Cardiac muscle cell (in vitro differentiated cells and primary cell): ENCODE measurements at regions not wholly inside any gene's neighbourhood (a gene's known extent, or its start where the extent isn't known, plus 50 kb on each side); places are given as distances from the start of the nearest gene placed in this dataset.

Experiments
- DNase-seq, 2 donors: peaks; one replicate each; pipeline versions ENCODE4 v3.0.0 to v3.0.0-alpha.2; 2010 to 2017; ENCODE audit warnings: low read depth in 1 of 2, low spot score in 1 of 2
- H3K27ac ChIP-seq: fragments of 200-600 bp; sonication (generic); 2 replicates; pipeline ENCODE4 v1.5.1; 2016
- H3K27me3 ChIP-seq: fragments of 200-600 bp; sonication (generic); 2 replicates; pipeline ENCODE4 v1.6.0; 2016; ENCODE audit warnings: control low read depth
- H3K36me3 ChIP-seq: fragments of 200-600 bp; sonication (generic); 2 replicates; pipeline ENCODE4 v1.5.1; 2016; ENCODE audit warnings: control low read depth
- H3K4me1 ChIP-seq: fragments of 200-600 bp; sonication (generic); 2 replicates; pipeline ENCODE4 v1.8.1; 2017; ENCODE audit warnings: low read depth, mild to moderate bottlenecking, mixed run types
- H3K4me3 ChIP-seq: fragments of 200-600 bp; sonication (generic); 2 replicates; pipeline ENCODE4 v1.5.1; 2016; ENCODE audit warnings: mild to moderate bottlenecking
- H3K9me3 ChIP-seq: fragments of 200-600 bp; sonication (generic); 2 replicates; pipeline ENCODE4 v1.5.1; 2017; ENCODE audit warnings: low read depth, mild to moderate bottlenecking, control low read depth
- TF ChIP-seq, protein P1 (sequence below): IDR thresholded peaks from 2 replicates; pipeline ENCODE4 v1.5.1; 2012; ENCODE audit warnings: low read depth, mild to moderate bottlenecking, low read length

GRCh38 chr7:32259931-32260596, 189.9 kb upstream of the PDE1C start:
- no peak overlapping the region for H3K4me3 ChIP-seq
- TF ChIP-seq, protein P1, sequence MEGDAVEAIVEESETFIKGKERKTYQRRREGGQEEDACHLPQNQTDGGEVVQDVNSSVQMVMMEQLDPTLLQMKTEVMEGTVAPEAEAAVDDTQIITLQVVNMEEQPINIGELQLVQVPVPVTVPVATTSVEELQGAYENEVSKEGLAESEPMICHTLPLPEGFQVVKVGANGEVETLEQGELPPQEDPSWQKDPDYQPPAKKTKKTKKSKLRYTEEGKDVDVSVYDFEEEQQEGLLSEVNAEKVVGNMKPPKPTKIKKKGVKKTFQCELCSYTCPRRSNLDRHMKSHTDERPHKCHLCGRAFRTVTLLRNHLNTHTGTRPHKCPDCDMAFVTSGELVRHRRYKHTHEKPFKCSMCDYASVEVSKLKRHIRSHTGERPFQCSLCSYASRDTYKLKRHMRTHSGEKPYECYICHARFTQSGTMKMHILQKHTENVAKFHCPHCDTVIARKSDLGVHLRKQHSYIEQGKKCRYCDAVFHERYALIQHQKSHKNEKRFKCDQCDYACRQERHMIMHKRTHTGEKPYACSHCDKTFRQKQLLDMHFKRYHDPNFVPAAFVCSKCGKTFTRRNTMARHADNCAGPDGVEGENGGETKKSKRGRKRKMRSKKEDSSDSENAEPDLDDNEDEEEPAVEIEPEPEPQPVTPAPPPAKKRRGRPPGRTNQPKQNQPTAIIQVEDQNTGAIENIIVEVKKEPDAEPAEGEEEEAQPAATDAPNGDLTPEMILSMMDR, result no peak

GRCh38 chr7:32258265-32258664, 188.1 kb upstream of the PDE1C start:
- H3K27ac ChIP-seq, result no peak overlapping the region
- no peak overlapping the region for H3K4me3 ChIP-seq
- H3K9me3 ChIP-seq, result no peaks in the 10 kb centered on the region
- no peak for DNase-seq
- TF ChIP-seq, protein P1, result no peak
- H3K36me3 ChIP-seq, result no peaks in the 10 kb centered on the region
- H3K4me1 ChIP-seq, result no peaks in the 10 kb centered on the region
- H3K27me3 ChIP-seq, result no peaks in the 10 kb centered on the region

More at GRCh38 chr7:32259931-32260596, 189.9 kb upstream of the PDE1C start:
- Histone ChIP-seq H3K36me3 (no peaks in the 10 kb centered on the region), H3K4me1 (no peaks in the 10 kb centered on the region), H3K27ac (no peak overlapping the region), H3K9me3 (no peaks in the 10 kb centered on the region), H3K27me3 (no peaks in the 10 kb centered on the region)
- DNase-seq, result no peak

GRCh38 chr7:32257621-32258020, 187.4 kb upstream of the PDE1C start:
- DNase-seq, result no peak
- no peak overlapping the region for H3K27ac ChIP-seq
- no peak overlapping the region for H3K4me3 ChIP-seq
- H3K4me1 ChIP-seq, result no peaks in the 10 kb centered on the region
- no peaks in the 10 kb centered on the region for H3K9me3 ChIP-seq
- H3K27me3 ChIP-seq, result no peaks in the 10 kb centered on the region
- H3K36me3 ChIP-seq, result no peaks in the 10 kb centered on the region
- TF ChIP-seq, protein P1, result no peak

DNA sequence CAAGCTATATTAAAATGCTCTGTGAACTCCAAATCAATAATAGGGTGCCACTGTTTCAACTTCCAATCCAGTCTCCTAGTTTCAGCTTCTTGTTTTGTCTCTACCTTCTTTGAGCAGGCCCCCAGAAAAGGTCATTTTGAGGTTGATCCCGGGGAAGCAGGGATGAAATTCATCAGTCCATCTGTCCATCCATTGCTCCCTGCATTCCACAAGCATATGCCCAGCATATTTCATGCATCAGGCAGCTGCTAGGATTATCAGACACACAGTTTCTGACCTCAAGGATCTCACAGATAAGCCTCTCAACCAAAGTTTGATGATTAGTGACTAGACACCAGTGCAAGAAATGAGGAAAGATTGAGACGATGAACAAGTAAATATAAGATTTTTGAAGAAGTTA, 186.6 kb upstream of the PDE1C start:
- H3K4me3 ChIP-seq, result no peak overlapping the region
- H3K36me3 ChIP-seq, result no peaks in the 10 kb centered on the region
- no peak overlapping the region for H3K27ac ChIP-seq
- TF ChIP-seq, protein P1, result no peak
- no peaks in the 10 kb centered on the region for H3K27me3 ChIP-seq
- H3K4me1 ChIP-seq, result no peaks in the 10 kb centered on the region
- no peaks in the 10 kb centered on the region for H3K9me3 ChIP-seq
- no peak for DNase-seq

DNA sequence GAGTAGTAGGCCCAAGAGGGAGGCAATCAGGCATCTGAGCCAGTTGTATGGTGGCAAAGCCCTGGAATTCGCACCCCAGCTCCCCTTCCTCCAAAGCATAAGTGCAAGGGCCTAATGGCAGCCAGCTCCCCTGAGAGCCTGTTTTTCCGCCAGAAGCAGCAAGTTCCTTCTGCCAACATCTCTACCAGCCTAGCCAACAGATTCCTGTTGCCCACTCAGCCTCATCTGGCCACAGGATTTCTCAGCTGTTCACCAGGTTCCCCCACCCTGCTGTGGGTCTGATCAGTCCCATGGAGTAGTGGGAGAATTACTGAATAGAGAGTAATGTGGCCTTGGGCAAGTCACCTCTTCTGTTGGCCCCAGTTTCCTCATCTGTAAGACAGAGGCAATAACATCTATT, 186.2 kb upstream of the PDE1C start:
- no peaks in the 10 kb centered on the region for H3K27me3 ChIP-seq
- H3K4me3 ChIP-seq, result no peak overlapping the region
- H3K9me3 ChIP-seq, result no peaks in the 10 kb centered on the region
- TF ChIP-seq, protein P1, result no peak
- no peak overlapping the region for H3K27ac ChIP-seq
- H3K4me1 ChIP-seq, result no peaks in the 10 kb centered on the region
- no peak for DNase-seq
- no peaks in the 10 kb centered on the region for H3K36me3 ChIP-seq
